ENCODE measurements at regions not wholly inside any gene's neighbourhood (a gene's known extent, or its start where the extent isn't known, plus 50 kb on each side); places are given as distances from the start of the nearest gene placed in this dataset.
"Not testable (repeated sequence)": the region's sequence is repeated elsewhere in the genome, so short reads cannot be mapped to it uniquely, and the experiment has no call there.

DNA sequence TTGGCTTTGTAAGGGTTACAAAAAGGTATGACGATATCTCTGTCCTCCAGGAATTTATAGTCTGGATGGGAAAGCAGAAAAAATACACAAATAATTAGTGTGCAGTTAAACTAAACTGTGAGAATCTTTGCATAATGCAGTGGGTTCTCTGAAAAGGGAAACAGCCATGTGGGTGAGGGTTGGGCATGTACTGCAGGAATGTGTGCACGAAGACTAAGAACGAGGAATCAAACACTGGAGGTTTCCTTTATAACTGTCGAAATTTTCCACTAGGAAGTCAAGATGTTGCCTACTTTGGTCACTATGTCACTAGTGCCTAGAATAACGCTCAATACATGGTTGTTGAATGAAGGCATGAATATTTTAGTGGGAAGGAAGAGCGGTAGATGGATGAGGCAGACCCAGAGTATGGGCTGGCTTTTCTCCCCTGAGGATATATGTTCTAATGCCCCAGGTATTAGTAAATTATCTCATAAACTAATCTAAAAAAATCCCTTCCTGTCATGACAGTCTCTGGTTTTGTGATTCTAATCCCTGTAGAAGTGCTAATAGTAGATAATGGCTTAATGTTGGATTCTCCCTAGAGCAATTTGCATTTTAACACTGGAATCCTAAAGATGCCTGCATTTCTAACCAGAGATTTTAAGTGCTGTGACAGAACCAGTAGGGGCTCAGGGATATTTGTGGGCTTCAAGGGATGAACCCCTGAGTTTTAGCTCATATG is 227.3 kb downstream of the NMUR2 start:
- DNase-seq: no peak

DNA sequence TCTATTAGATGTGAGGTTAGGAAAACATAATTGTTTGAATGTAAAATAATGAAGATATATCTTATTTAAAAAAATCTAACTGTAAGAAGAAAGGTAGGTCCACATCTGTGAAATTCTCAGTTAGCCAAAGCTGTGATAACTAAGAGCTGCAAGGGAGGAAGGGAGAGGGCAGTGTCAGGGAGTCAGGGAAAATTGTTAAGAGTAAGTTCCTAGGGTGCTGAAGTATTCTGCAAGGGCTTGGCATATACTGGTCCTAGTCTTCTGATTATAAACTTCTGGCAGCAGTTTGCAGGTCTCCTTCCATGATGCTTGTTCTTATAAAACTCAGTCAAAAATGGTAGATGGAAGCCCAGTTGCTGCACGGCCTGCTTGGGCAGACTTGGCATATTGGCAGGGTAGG is 233.2 kb downstream of the NMUR2 start:
- no peak for DNase-seq

- no peak for DNase-seq
These were observed 234.7 kb downstream of the NMUR2 start for GRCh38 chr5:152170350-152170749.

DNA sequence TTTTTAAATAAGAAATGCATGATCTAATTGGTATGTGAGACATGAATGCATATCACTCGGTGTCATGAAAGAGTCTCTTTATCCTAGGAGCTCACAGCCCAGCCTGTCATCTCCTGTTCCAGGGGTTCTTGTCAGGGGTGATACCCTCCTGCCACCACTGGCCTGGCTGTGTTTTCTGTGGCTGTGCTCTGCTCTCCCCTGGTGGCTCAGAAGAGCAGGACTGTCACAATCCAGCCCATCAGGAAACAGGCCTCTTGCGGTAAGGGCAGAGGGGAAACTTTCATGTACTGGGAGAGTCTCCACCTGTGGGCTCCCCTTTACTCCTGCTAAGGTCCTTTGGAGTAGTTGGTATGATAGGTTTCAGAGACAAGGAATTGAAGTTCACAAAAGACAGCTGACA is 240.2 kb upstream of the GLRA1 start:
- DNase-seq: no peak

GRCh38 chr5:152159894-152160293 is 235.2 kb upstream of the GLRA1 start:
- DNase-seq: not testable (repeated sequence)

GRCh38 chr5:152154452-152154851 is 229.8 kb upstream of the GLRA1 start:
- not testable (repeated sequence) for DNase-seq

DNA sequence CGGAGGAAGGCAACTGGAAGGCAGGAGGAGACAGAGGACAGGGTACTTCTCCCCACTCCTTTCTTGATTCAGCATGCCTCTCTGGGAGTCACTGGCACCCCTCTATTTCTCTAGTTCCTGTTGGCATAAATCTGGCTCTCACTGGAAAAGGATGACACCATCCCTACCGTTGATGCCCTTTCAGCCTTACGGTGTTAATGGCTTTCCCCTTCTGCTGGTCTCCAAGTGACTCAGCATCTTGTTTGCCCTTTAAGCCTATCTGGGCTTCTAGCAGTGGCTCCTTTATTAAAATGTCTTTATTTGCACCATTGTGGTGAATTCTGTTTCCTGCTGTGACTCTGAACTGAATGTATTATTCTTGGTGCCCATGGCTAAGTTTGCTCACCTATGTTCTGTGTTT is 227.3 kb upstream of the GLRA1 start:
- DNase-seq: no peak

- no peak for DNase-seq
These were observed 226.5 kb upstream of the GLRA1 start for GRCh38 chr5:152151113-152151512.

DNA sequence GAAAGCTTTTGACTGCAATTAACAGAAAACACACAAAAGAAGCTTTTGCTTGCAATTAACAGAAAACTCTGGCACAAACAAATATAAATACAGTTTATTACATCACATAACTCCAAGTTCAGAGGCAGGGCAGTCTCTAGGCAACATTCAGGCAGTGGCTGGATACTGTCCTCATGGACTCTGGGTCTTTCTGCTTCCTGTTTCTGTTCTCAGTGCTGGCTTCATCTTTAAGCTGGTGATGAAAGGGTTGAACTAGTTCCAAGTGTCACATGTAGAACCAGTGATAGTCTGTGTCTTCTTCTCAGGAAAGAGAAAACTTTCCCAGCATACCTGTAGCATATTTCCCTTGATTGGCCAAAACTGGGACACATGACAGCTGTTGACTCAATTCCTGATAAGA is 222.6 kb upstream of the GLRA1 start:
- DNase-seq: no peak

GRCh38 chr5:152146566-152146965 is 221.9 kb upstream of the GLRA1 start:
- DNase-seq: no peak

- DNase-seq: no peak
These were observed 219.9 kb upstream of the GLRA1 start for GRCh38 chr5:152144556-152144955.

DNA sequence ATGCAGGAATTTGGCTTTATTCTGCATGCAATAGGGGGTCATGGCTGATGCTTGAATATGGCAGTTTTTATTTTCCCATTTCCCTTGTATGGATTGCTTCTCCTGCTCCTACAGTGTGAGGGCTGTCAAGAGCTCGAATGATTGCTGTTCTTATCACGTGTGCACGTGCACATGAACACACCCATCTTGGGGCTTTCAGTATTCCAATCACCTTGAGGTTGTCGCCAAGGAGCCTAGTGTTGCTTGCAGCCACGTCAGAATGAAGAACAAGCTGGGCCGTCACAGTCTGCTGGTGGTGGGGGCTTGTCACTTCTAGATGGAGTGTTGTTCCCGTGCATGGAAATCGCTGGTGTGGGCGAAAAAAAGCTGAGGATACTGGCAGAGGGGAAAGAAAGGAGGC is 219.4 kb upstream of the GLRA1 start:
- no peak for DNase-seq

DNA sequence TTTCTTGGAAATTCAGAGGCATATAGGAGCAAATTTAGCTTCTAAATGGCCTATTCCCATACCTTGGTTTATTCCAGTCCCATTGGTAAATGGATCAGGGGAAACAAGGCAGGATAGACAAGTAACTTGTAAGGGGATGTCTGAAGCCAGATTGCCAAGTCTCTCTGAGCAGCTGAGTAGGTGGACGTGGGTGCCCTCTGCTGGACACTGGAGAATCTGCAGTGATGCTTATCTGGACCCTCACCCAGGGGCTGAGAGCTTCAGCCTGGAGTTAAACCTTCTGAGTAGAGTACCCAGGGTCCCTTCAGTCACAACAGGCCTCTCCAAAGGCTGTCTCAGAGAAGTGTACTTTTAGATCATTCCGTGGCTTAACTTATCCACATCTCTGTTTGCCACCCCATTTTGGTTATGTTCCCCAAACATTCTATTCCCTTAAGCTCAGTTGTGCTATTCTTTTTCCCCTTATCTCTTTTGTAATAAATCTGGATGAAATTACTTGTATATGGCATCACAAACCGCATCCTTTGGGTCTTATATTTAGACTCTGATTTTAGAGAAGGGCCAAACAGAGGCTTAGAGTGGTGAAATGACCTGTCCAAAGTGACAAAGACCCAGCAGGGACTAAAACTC is 218.3 kb upstream of the GLRA1 start:
- peak; percentile 47 for DNase-seq

DNA sequence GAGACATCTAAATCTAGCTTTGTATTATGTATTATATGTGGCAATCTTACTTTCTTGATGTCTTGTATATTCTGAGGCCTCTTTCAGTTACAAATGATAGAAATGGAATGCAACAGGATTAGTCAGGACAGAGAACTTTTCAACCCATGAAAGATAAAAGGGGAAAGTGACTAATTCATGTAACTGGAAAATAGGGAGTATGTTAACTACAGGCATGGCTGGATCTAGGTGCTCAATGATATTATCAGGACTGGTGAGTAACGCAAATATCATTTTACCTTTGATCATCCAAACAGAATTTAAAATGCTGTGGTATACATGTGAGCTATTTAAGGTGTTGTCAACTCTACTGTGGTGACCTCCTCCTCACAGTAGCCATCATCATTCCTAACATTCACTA is 215.7 kb upstream of the GLRA1 start:
- DNase-seq: no peak

DNA sequence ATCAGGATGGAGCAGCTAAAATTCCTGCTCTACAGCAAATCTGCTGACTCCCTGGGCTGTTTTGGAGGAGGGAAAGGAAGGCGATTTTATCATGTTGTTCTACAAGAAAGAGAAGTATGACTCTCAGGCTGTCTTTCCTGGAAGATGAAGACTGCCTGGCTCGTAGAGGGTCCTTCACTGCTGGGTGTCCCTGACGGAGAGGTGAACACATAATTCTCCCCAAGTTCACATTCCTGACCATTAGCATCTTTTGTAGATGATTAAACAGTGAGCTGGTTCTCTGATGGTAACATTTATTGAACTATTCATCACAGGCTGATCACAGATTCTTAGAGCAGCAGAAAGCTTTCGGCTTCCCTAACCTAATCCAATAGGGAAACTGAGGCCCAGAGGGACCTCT is 212.4 kb upstream of the GLRA1 start:
- no peak for DNase-seq

- no peak for DNase-seq
These were observed 211.7 kb upstream of the GLRA1 start for GRCh38 chr5:152136321-152136720.

DNA sequence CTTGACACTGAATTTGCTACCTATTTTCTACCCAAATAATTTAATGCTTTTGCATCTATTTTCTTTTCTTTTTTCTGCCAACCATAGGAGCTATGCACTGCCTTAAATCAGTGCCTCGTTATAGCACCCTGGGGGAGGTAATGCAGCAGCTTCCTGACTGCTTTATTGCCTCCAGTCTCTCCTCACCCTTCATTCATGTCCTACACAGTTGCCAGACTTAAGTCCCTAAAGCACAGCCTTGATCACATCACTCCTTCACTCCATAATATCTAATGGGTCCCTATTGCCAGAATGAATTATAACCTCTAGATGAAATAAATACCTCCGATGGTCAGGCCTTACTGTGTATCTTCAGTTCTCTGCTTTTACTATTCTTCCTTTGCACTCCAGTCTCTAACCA is 211.2 kb upstream of the GLRA1 start:
- DNase-seq: no peak

DNA sequence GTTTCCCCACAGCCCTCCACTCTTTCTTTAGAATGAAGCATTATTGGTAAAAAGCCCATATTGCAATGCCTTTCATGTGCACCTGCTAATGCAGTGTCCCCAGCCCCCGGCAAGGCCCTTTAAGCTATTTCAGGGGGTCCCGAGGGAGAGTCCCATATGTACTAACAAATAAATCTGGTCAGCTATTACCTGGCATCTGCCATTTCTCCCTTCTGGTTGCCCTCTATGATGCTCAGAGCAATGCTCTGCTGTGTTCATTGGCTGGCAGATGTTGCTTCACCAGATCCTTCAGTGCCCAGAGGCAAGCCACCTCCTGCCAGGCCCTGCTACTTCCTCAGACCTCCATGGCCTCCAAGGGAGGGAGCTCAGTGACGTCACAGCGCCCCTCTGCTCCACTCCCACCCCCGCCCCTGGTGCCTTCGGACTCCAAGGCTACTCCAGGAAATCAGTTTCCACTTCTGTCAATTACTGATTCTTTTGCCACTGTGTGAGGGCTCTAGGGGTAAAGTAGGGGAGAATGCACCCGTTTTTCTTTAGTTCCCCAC is 201.1 kb upstream of the GLRA1 start:
- DNase-seq: no peak

DNA sequence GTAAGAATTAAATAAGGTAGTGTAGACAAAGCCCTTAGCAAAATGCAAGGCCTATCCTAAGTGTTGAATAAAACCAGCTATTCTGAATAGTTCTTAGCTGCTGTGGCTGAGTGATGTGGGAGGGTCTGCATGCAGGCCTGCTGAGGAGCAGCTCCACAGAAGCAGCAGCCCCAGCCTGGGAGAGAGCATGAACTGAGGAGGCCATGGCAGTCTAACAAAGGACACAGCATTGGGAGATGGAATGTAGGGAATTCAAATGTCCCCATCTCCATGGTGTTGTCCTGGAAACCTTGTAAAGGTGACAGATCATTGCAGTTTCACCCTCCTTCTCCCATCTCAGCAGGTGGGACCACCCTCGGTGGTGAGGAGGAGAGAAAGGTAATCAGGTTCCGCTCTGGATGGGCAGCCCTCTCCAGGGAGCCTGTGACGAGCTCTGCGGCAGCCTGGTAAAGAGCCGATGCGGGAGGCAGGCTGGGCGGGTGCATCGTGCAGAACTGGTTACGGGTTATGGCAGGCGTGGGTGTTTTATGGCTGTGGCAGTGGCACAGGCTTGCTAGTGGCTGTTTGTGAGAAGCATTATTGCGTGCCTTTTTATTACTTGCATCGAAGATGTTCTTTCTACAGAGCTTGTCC is 199.9 kb upstream of the GLRA1 start:
- DNase-seq: no peak

DNA sequence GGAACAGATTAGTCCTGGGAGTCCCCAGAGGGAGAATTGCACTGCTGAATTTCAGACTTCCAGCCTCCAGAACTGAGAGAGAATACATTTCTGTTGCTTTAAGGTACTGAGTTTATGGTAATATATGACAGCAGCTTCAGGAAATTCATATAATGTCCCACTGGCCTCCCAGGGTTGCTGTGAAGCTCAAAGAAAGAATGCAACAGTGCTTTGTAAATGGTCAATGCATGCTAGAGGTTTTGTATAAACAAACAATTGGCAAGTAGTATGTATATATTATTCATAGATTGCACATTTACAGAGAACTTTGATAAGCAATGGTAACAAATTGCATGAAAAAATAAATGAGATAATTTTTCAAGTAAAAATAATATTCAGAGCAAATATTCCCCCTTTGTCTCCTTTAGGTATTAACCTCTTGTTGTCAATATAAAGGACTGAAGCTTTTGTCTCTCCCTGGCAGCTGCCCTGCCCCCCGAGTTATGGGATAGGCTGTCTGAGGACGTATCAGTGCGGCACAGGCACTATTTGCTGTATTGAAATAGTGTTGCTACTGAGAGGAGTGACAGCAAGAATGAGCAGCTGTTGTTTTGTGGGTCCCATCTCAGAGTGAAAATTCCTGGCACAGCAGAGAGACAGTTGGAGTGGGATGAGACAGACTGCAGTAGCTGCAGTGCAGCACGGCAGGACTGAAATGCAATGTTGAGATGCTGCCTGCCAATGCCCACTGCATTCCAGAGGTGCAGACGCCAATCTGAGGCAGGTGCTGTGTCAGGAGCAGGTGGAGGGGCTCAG is 194.2 kb upstream of the GLRA1 start:
- no peak for DNase-seq

DNA sequence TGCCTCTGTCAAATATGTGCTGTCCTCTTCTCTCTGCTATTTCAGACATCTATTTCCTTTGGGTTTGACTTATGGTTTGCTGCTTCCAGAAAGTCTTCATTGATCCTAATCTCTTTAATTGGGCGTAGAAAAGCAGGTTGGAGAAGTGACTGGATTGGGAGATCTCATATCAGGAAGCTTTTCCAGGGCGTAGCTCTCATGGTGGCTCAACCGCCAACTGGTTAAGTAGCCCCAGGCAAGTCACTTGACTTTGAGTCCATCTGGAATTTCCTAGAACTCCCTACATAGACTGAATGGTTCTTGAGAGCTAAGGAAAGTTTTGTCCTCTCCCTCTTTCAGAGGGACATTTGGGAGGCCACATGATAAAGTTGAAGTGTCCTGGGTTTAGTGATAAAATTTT is 192.3 kb upstream of the GLRA1 start:
- DNase-seq: no peak

DNA sequence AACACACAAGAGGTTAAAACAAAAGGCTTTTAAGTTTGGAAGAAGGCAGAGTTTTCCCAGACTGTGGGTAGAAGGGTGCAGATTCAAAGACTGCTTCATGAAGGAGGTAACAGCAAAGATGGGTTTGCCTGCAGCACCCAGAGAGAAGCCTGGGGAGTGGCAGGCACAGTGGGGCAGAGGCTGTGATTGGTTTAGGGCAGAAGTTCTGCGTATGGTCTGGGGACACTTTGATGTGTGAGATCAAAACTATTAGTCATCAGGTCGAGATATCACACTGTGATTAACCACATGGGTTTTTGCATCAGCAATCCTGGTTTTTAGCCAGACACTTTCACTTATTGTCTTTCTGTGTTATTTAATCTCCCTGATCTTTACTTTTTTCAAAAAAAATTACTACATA is 188.8 kb upstream of the GLRA1 start:
- no peak for DNase-seq

GRCh38 chr5:152107220-152107619 is 182.6 kb upstream of the GLRA1 start:
- no peak for DNase-seq
